AG20443 (cell line): ENCODE measurements at regions not wholly inside any gene's neighbourhood (a gene's known extent, or its start where the extent isn't known, plus 50 kb on each side); places are given as distances from the start of the nearest gene placed in this dataset.

ENCODE experiments used
- DNase-seq: peaks from one replicate; pipeline ENCODE4 v3.0.0; 2012; ENCODE audit warnings: low spot score, mixed read lengths

DNA sequence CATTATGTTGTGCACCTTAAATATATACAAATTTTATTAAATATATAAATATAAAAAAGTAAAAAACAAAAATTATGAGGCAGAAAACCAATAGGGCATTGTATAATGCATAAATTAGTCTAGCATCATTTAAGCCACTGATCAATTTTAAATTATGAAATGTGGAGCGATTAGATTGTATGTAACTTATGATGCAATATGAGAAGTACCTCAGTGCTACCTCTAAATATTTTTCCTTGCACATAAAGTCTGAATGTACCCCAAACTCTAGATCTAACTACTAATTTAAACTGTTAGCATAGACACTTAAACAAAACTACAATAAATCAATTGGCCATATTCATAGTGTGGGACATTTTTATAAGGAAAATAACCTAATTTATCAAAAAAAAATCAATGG is 1178.5 kb upstream of the MIR17HG start:
- no peak for DNase-seq

DNA sequence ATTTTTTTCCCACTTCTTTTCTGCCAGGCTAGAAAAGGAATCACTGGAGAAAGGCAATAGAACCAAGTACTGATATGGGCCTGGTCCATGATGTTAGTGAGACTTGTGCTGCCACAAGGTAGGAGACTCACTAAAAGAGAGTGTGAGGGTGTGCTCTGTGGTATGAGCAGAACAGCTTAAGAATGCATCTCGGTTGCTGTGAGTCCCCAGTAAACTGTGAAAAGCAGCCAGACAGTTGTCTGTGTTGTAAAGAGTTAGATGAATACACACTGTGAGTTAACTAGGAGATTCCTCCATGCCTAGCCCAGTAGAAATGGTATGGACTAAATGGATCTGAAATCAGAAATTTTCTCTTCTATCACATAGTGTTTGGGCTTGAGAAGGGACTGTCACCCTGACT is 1177.3 kb upstream of the MIR17HG start:
- DNase-seq, result no peak

DNA sequence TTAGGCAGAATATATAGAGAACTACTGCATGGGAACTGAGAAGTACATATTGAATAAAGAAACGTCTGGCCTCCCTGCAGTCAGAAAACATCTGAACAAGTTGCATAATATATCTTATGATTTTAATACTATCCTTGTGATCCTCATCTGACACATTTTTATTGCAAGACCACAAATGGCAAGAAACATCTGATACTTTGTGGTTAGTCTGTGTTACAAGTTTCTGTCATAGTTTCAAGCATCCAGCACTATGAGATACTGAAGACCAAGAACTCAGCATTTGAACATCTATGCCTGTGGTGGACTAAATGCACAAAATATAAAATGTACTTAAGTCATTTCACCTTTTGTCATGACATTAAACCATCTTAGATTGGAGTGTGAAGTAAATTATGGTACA is 1175.8 kb upstream of the MIR17HG start:
- DNase-seq, result peak; percentile 8

DNA sequence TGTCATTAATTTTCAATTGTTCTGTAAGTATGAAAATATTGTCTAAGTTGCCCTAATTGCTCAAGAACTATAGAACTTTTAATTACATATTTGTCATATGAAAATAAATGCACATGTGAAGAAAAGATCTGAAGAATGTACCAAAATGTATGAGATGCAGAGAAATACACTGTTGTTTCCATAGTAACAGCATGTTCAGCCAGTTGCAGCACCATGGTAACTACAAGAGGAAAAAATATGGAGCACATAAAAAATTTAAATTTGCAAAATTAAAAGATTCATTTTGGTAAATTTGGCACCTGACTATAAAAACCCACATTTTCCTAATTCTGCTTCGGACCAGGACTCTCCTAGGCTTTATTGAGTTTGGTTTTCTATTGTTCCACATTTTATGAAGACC is 1170.0 kb upstream of the MIR17HG start:
- no peak for DNase-seq

DNA sequence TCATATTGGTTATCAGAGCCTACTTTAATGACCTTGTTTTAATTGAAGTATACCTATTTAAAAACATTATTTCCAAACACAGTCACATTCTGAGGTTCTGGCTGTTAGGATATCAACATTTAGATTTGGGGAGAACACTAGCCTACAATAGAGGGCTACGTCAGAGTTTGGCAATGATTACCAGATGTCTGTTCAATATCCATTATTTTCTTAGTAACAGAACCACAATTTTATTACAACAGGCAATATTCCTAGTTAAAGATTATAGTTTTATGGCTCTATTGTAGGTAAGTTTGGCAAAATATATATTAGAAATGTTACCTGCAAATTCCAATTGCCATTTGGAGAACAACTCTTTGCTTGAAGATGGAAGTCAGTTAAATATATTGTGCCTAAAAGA is 1163.1 kb upstream of the MIR17HG start:
- DNase-seq, result no peak

DNA sequence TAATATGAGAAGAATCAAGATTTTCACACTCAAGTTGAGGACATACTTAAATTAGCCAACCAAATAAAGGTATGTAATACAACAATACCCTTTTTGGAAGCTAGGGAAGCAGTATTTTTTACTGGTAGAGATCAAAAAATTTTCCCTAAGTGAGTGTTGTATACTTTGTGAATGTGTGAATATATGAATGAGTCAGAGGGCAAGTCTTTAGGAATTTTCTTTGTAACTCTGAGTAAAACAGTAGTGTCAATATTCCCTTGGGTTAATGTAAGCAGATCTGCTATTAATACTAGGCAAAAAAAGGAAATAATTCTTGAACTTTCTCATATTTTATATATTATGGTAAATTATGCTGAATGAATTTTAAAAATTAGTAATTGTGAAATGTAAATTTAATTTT is 1161.8 kb upstream of the MIR17HG start:
- no peak for DNase-seq

DNA sequence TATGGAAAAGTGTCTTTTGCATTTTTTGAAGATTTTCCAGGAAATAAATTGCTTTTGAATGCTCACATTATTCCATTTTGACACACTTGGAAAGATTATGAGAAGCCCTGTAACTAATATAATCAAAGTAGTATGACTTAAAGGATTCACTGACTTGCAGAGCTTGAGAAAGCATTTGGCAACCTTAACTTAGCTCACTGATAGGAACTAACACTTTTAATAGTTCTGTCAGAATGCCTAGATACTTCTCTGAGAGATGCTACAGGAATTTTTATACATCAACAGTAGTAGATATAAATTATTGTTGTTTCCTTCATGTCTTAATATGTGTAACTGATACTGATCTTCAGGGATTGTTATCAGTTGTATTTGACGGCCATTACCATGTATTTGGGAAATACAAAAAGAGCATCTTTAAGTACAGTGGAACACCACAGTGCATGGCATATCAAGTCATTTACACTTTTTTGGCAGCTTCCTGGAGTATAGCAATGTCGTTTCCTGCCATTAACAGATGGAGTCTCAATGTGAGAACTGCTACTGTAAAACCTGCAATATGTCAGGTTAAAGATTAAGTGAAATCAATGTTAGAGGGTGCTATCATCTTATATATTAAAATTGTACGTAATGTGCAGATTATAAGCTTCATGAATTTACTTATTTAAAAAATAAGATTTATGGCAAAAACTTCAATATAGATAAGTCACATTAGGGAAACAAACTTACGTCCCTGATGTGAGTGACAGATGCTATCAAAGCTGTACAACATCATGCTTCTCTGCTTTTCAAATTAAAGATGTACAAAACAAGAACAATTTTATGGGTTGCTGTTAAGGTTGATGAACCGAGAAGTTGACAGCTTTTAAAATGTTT is 1159.8 kb upstream of the MIR17HG start:
- DNase-seq, result no peak

DNA sequence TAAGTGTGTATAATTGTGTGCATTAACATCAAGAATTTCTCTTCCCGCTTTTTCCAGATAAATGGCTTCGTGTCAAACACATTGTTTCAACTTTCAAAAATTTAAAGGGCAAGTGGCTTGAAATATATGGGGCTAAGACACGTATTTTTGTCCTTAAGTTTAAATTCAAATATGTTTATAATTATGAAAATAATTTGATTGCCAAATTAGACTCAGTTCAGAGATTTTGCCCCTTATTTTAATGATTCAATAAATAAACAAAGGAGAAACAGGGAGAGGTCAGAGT is 1159.2 kb upstream of the MIR17HG start:
- no peak for DNase-seq

DNA sequence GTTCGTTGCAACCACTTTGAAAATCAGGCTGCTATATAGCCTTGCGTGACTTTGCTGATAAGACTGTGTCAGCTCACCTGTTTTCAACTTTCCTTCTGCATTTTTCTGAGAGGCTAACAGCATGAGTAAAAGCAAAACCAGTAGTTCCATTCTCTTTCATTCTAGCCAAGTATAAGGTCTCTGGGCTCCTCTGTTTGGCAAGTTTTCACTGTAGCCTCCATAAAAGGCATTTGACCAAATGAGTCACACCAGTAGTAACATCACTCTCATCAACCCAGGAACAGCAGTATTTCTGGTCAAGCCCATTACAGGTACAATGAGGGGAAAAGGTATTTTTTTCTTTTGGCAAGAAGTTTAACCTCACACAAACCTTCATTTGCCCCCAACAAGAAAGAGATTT is 1149.8 kb upstream of the MIR17HG start:
- DNase-seq, result peak; percentile 20

DNA sequence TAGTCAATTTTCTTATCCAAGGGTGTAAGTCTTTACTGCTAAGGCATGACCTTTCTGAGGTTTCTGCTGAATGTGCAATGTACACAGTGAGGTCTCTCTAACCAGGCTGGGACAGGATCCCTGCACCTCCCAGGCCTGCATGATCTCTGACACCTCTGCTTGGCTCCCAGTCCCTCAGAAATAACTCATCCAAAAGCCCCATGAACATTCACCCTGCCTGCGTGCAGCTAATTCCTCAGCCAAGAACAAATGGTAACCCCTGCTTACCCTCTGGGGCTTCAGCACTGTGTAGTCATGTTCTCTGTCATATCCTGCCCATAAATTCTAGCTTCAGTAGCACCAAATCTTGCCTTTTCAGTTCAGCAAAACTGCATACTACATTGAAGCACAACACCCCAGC is 1146.3 kb upstream of the MIR17HG start:
- peak; percentile 13 for DNase-seq

DNA sequence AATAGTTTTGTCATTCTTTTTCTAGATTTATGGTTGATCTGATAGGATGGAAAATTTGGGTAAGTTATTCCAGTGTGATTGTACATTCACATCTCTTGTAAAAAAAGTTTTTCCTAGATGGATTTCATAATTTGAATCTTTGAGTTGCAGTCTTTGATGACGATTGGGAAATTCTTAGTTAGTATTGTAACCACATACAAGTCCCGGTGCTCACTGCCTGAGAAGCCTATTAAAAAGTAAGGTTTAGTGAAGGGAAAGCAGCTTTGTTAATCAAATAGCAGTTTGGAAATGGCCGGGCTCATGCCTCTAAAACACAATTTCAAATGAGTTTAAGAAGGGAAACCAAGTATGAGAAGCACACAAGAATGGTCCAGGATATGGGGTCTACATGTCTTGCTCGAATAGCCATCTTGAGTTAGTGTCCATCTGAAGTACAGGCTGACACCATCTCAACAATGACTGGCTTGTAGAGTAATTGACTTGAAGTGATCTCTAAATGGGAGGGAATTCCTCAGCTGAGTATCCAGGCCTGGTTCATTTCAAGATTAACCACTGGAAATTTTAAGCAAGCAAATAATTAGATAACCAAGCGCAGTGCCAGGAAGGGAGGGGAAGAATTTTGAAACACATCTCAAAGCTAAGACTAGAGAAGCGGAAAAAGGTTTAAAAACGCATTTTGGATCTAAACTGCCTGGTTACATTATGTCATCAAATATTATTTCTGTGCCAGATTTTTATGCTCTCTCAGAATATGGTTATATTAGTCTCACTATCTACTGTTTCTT is 1145.6 kb upstream of the MIR17HG start:
- DNase-seq, result peak; percentile 11

DNA sequence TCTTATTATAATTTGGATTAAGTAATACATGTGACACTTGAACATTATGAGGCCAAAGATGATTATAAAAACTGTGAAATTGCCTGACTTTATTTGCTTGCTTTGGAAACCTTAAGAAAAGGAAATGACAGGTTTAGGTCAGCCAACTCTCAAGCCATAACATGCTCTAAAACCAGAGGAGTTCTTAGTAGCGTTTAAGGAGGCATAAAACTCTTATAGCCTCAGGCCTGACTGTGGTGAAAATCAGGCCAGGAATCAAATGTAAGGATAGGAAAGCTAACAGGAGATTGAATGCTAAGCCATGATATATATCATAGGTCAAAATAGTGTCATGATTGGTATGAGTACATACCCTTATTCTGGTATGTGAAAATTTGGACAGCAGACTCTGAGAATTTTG is 1142.4 kb upstream of the MIR17HG start:
- no peak for DNase-seq

DNA sequence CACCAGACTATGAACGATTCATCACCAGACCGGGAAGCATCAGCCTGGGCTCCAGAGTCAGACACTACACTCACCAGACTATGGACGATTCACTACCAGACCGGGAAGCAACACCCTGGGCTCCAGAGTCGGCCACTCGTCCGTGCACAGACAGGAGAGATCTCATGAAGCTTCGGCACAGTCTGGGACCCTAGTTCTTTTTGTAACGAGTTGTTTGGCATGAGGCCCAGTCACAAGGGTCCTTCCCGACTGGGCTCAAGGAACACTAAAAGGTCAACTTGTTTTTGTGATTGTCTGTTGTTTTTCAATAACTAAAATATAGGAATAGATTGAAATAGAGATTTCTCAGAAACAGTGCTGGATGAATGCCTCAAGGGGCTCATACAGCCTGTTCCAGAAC is 1141.6 kb upstream of the MIR17HG start:
- DNase-seq, result no peak

DNA sequence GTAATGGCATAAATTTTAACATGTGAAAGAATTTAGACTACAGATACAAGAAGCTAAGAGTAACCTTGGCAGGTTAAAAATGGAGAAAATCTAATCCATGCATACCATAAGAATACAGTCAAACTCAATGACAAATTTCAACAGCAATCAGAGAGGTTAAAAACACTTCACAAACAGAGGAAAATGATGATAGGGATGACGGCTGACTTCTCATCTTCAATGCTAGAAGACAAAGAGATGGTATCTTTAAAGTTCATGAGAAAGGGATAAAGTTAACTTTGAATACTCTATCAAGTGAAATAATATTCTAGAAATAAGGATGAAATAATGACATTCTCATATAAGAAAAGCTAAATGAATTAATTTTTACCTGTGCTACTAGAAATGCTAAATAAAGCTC is 1130.2 kb upstream of the MIR17HG start:
- DNase-seq, result no peak

DNA sequence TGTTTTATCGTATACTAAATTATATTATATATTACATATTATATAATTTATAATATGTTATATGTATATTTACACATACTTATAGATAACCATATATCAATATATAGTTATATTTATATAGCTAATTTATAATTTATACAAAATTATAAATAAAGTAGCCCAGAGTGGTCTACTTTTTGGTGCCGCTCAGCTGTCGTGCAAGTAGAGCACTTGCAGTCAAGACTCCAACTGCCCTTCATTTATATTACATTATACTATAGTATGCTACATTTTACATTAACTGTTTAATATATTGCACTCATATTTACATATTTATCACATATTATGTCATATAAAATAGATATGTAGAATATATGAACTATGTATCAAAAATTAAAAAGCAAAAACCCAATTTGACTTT is 1124.7 kb upstream of the MIR17HG start:
- no peak for DNase-seq

DNA sequence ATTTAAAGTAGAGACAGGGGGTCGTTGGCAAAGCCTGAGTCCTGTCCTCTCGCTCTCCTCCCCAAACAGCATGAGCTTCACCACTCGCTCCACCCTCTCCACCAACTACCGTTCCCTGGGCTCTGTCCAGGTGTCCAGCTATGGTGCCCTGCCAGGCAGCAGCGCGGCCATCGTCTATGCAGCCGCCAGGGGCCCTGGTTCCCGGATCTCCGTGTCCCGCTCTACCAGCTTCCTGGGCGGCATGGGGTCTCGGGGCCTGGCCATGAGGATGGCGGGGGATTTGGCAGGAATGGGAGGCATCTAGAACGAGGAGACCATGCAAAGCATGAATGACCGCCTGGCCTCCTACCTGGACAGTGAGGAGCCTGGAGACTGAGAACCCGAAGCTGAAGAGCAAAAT is 1117.2 kb upstream of the MIR17HG start:
- DNase-seq, result no peak

DNA sequence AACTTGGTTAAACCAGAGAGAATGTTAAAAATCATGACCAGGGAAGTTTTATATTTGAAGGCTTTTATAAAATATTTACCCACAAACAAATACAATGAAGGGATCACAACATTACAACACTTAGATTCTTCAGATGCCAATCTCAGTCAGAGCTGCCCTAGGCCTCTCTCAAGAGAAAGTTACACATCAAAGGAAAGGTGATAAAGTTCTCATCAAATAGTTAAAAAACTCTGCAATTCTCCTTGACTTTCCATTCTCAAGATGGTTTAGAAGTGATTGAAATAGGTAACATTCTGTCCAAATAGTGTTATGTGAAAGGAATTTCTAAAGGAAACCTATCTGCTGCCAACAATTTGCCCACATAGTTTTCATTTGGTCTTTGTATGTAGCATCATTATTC is 1115.2 kb upstream of the MIR17HG start:
- DNase-seq, result no peak

DNA sequence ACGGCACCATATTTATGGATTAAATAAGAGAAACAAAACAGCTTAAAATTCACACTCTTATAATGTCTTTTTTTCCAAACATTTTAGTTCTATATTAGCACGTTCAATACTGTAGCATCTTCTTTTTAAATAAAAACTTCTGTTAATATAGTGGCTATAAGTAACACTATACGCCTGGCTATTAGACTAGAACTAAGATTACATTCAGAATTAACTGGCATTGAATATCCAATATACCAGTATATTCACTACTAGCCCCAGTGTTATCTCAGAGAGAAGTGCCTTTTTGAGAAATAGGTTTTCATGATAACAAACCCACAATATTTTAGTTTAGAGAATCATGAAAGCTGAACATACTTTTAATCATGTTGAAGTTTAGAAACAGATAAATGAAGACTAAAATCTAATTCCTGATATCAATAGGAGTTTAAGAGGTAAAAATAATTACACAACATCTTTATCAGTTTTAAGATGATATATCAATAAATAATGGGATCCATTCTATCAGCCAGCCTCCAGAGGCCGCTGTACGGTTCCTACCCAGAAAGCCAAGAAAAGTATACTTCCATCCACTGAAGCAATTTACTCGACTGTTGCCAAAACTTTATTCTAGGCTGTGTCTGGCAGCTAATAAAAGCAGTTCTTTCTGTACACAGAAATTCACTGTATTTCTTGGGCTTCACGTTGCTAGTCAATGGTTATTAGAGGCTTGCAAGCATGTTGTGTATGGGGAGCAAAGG is 1113.4 kb upstream of the MIR17HG start:
- no peak for DNase-seq

DNA sequence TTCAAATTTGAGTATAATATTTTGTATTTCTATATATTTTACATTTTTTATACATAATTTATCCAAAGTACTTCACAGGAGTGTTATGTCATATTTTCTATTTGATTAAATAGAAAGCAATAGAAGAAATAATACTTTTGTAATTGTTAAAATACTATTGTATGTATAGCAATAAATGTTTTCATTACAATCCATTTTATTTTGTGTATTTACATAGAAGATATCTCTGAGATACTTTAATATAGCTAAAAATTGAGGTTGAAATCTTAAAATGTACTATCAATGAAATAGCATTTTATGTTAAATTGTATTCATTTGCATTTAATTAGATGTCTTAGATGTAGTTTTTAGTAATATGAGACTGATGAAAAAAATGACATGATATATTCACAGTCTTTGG is 1109.6 kb upstream of the MIR17HG start:
- no peak for DNase-seq

DNA sequence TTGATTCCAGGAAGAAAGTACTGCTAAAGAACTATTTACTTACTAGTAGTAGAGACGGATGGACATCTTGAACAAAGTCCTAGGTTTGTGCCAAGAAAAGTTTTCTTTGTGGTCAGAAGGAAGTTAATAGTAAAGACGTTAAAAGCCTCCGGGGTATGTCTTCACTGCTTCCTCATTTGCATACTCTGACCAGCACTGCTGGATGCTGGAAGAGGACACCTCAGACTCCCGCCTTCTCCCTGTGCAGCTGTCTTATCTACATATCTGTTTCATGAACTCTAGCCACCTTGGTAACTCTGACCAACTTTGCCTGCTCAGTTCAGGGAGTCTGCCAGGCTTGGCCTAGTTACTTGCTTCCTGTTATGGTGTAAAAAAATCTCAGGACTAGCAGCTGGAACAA is 1109.1 kb upstream of the MIR17HG start:
- DNase-seq, result no peak

DNA sequence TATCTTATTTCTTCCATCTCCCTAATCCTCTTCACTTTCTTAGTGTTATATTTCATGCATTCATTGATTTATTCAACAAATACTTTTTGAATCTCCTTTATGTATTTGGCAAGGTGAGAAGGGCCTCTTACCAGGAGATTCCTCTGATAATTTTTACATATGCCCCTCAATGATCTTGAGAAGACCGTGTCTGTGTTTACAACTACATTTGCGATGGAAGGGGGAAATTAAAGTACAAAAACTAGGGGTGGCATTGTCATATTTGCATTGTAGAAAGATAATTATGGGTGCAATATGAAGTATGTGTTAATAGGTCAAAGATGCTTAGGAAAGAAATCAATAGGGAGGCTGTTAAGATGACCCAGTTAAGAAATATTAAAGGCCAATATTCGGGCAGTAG is 1108.4 kb upstream of the MIR17HG start:
- DNase-seq, result no peak

DNA sequence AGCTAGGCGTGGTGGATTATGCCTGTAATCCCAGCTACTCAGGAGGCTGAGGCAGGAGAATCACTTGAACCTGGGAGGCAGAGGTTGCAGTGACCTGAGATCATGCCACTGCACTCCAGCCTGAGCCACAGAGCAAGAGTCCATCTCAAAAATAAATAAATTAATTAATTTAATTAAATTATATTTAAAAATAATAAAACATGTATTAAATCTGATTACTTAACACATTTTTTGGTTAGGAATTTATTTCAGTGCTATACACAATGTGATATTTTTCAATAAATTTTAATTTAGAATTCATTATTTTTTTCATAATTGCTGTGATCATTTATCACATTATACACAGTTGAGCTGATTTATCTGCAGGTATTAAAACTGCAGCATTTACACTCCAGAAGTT is 1101.5 kb upstream of the MIR17HG start:
- DNase-seq, result no peak

DNA sequence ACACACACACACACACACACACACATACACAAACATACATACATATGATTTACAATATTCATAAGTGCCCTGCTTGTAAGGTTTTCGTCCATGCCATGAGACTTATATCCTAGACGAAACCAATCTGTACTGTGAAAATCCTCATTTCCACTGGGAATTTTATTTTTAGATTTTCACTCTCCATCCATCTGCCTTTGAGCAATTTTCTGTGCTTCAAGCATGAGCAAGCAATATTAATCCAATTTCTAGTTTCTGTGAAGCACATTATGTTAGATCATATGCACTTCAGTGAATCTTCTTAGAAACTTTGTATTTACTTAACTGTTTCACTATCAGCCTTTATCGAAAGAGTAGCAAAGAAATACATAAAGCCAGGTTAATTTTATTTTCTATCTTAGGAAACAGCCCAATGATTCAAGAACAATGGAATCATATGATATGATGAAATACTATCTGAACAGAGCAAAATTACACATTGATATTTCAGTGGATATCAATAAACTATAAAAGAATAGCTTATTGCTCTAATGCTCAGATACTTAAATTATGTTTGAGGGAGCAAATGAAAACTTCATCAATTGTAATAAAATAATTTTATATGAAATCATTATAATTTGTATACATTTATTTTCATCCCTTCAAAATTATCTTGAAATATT is 1100.7 kb upstream of the MIR17HG start:
- DNase-seq, result no peak
